GM13976 (cell line): ENCODE measurements at regions not wholly inside any gene's neighbourhood (a gene's known extent, or its start where the extent isn't known, plus 50 kb on each side); places are given as distances from the start of the nearest gene placed in this dataset.

Source experiments
- DNase-seq: peaks from one replicate; pipeline ENCODE4 v3.0.0; 2012; ENCODE audit warnings: low spot score
- in situ Hi-C: fragments of 300-500 bp; cut with MboI; formaldehyde crosslinking; loops from one replicate; pipeline ENCODE4 v1.12.0; 2022; ENCODE audit warnings: low sequenced_read_pairs, mixed read lengths, inconsistent platforms; ENCODE audit not compliant: unreplicated experiment
- TF ChIP-seq, protein P1 (sequence below): IDR thresholded peaks from 2 replicates; pipeline ENCODE4 v1.5.1; 2012; ENCODE audit warnings: borderline replicate concordance, mild to moderate bottlenecking; ENCODE audit not compliant: insufficient read depth; ENCODE audit errors: extremely low read depth, missing control alignments, control extremely low read depth

- no peak for DNase-seq
- in situ Hi-C loops, result no loop called here
- TF ChIP-seq, protein P1, sequence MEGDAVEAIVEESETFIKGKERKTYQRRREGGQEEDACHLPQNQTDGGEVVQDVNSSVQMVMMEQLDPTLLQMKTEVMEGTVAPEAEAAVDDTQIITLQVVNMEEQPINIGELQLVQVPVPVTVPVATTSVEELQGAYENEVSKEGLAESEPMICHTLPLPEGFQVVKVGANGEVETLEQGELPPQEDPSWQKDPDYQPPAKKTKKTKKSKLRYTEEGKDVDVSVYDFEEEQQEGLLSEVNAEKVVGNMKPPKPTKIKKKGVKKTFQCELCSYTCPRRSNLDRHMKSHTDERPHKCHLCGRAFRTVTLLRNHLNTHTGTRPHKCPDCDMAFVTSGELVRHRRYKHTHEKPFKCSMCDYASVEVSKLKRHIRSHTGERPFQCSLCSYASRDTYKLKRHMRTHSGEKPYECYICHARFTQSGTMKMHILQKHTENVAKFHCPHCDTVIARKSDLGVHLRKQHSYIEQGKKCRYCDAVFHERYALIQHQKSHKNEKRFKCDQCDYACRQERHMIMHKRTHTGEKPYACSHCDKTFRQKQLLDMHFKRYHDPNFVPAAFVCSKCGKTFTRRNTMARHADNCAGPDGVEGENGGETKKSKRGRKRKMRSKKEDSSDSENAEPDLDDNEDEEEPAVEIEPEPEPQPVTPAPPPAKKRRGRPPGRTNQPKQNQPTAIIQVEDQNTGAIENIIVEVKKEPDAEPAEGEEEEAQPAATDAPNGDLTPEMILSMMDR, result no peak
These were observed 238.3 kb upstream of the C1orf87 start for GRCh38 chr1:60311838-60312237.

GRCh38 chr1:60299581-60299980 lies 226.0 kb upstream of the C1orf87 start:
- in situ Hi-C loops, result loop anchor here (25.0 kb wide), 1 partner anchor 463 kb away; no protein-coding TSS in a partner anchor
- DNase-seq, result no peak
- TF ChIP-seq, protein P1, result no peak

DNA sequence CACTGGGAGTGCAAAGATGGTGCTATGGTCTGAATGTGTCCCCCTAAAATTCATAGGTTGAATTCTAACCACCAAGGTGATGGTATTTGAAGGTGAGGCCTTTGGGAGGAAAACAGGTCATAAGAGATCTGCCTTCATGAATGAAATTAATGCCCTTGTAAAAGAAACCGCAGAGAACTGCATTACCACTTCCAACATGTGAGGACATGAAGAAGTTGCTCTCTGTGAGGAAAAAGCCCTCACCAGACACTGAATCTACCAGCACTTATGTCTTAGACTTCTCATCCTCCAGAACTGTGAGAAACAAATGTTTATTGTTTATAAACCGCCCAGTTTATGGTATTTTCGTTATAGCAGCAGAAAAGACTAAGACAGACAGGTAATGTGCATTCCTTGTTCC lies 224.7 kb upstream of the C1orf87 start:
- no peak for DNase-seq
- TF ChIP-seq, protein P1, result no peak
- in situ Hi-C loops, result loop anchor here (25.0 kb wide), 1 partner anchor 464 kb away; no protein-coding TSS in a partner anchor

- in situ Hi-C loops, result loop anchor here (25.0 kb wide), 1 partner anchor 466 kb away; no protein-coding TSS in a partner anchor
- no peak for DNase-seq
These were observed 223.2 kb upstream of the C1orf87 start for GRCh38 chr1:60296794-60297193.

DNA sequence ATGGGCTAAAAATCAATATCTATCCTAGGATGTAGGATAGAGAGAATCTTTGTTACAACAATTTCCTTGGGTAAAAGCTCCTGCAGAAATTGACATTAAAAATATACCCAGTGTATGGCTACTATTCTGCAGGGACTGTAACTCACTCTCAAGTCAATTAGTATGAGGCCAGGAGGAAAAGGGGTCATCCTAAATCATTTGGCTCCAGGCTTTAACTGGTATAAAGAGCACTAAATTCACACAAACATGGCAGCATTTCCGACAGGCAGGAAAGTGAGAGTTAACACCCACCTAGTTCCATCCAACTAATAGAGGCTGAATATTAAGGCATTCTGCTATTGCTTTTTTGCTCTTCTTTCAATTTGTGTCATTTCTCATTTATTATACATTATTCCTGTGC lies 218.6 kb upstream of the C1orf87 start:
- in situ Hi-C loops, result loop anchor here (25.0 kb wide), 1 partner anchor 470 kb away; no protein-coding TSS in a partner anchor
- TF ChIP-seq, protein P1, result no peak
- no peak for DNase-seq

More at GRCh38 chr1:60296794-60297193, 223.2 kb upstream of the C1orf87 start:
- TF ChIP-seq, protein P1, result no peak

DNA sequence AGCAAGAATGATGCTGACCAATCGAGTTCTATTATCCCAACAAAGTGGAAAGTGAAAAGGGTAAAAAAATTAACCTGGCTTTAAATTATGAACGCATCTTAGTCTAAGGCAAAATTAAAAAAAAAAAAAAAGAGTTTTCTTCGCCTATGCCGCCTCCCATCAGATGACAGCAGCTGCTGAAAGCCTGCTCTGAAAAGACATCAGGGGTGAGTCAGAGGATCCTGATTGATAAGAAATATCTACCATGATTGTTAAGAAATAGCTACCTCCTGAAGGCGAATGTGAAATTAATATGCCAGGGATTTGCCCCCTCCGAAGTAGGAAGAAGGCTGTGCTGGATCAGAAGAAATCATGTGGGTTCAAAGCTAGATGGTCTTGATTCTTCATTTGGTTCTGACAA lies 216.8 kb upstream of the C1orf87 start:
- in situ Hi-C loops, result loop anchor here (25.0 kb wide), 1 partner anchor 472 kb away; no protein-coding TSS in a partner anchor
- TF ChIP-seq, protein P1, result no peak

More for the DNA sequence above, 216.8 kb upstream of the C1orf87 start:
- DNase-seq, result no peak
